OCI-LY1 (cell line): ENCODE measurements at regions not wholly inside any gene's neighbourhood (a gene's known extent, or its start where the extent isn't known, plus 50 kb on each side); places are given as distances from the start of the nearest gene placed in this dataset.

ENCODE experiments used
- H2AFZ ChIP-seq: fragments of 200-600 bp; sonication (generic), shearing (Covaris generic); 2 replicates; pipeline ENCODE4 v1.6.0; 2014; ENCODE audit warnings: antibody characterized with exemption, mild to moderate bottlenecking, low read length
- H3F3A ChIP-seq: fragments of 200-600 bp; sonication (generic), shearing (Covaris generic); 2 replicates; pipeline ENCODE4 v1.6.0; 2014; ENCODE audit warnings: mild to moderate bottlenecking, antibody characterized with exemption, low read length, moderate library complexity; ENCODE audit not compliant: insufficient read depth
- H3K27ac ChIP-seq: fragments of 200-600 bp; sonication (generic); 2 replicates; pipeline ENCODE4 v1.5.1; 2014; ENCODE audit warnings: low read length, mixed run types, mild to moderate bottlenecking, low read depth; ENCODE audit not compliant: poor library complexity, severe bottlenecking
- H3K27me3 ChIP-seq: fragments of 200-600 bp; sonication (generic); 2 replicates; pipeline ENCODE4 v1.6.0; 2014; ENCODE audit warnings: antibody characterized with exemption, mild to moderate bottlenecking, low read length, moderate library complexity; ENCODE audit not compliant: insufficient read depth
- H3K36me3 ChIP-seq: fragments of 200-600 bp; sonication (generic); 2 replicates; pipeline ENCODE4 v1.6.1; 2014; ENCODE audit warnings: mild to moderate bottlenecking, antibody characterized with exemption, low read length, moderate library complexity, mixed read lengths; ENCODE audit not compliant: insufficient read depth
- H3K4me1 ChIP-seq: fragments of 200-600 bp; sonication (generic); 2 replicates; pipeline ENCODE4 v1.5.1; 2014; ENCODE audit warnings: mild to moderate bottlenecking, low read length, moderate library complexity; ENCODE audit not compliant: insufficient read depth, severe bottlenecking
- H3K4me2 ChIP-seq: fragments of 200-600 bp; sonication (generic), shearing (Covaris generic); 2 replicates; pipeline ENCODE4 v1.6.1; 2014; ENCODE audit warnings: low read length
- H3K4me3 ChIP-seq: fragments of 200-600 bp; sonication (generic); 2 replicates; pipeline ENCODE4 v1.5.1; 2014; ENCODE audit warnings: low read length, low read depth, mild to moderate bottlenecking, mixed read lengths; ENCODE audit not compliant: poor library complexity, severe bottlenecking
- H3K79me2 ChIP-seq: fragments of 200-600 bp; shearing (Covaris generic); 2 replicates; pipeline ENCODE4 v1.6.1; 2016; ENCODE audit warnings: mixed run types, low read length, mixed read lengths; ENCODE audit not compliant: insufficient read depth
- H3K9ac ChIP-seq: fragments of 200-600 bp; sonication (generic), shearing (Covaris generic); 2 replicates; pipeline ENCODE4 v1.6.1; 2014; ENCODE audit warnings: mild to moderate bottlenecking, low read length, mixed read lengths
- H3K9me2 ChIP-seq: fragments of 200-600 bp; sonication (generic), shearing (Covaris generic); 2 replicates; pipeline ENCODE4 v1.6.1; 2014; ENCODE audit warnings: low read depth, mild to moderate bottlenecking, low read length, mixed read lengths
- H3K9me3 ChIP-seq: fragments of 200-600 bp; shearing (Covaris generic); 2 replicates; pipeline ENCODE4 v1.6.1; 2014; ENCODE audit warnings: low read length, mixed read lengths
- H4K20me1 ChIP-seq: fragments of 200-600 bp; sonication (generic), shearing (Covaris generic); 2 replicates; pipeline ENCODE4 v1.6.0; 2016; ENCODE audit warnings: mild to moderate bottlenecking, low read length; ENCODE audit not compliant: insufficient read depth
- EZH2 ChIP-seq: fragments of 200-600 bp; sonication (generic), shearing (Covaris generic); IDR thresholded peaks from 2 replicates; pipeline ENCODE4 v1.8.0; 2017; ENCODE audit warnings: borderline replicate concordance, mixed run types, mild to moderate bottlenecking, antibody characterized with exemption, low read length, moderate library complexity, mixed read lengths
- TF ChIP-seq, protein P1 (sequence below): fragments of 200-600 bp; sonication (generic), shearing (Covaris generic); IDR thresholded peaks from 2 replicates; pipeline ENCODE4 v1.5.1; 2017; ENCODE audit warnings: mild to moderate bottlenecking, antibody characterized with exemption, low read length, moderate library complexity, mixed read lengths

GRCh38 chr6:169906688-169907418 is 155.4 kb downstream of the ERMARD start:
- Histone ChIP-seq H3K27me3 (no peaks in the 10 kb centered on the region; the same call in 1 of the 2 replicates), H3K36me3 (no peaks in the 10 kb centered on the region), H3K4me3 (no peak overlapping the region)

DNA sequence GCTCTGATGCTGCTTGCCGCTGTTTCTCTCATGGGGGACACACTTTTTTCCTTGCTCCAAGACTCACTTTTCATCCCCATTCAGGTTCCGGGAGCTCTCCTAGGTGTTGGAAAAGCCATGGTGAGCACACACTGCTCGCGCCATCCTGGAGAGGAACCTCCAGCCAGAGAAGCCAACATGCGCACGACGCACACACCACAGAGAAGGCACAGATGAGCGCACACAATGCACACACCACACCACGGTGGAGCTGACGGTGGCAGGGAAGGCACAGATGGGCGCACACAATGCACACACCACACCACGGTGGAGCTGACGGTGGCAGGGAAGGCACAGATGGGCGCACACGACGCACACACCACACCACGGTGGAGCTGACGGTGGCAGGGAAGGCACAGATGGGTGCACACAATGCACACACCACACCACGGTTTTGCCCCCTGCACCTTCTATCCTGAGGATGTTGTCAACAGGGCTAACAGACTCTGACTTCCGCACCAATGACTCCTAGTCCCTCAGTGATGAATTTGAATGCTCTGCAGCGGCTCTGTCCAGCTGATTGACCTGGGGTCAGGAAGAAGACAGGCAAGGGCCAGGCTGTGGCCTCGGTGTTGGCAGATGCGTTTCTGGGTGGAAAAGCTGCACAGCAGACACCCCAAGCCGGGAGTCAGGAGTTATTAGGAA is 154.7 kb downstream of the ERMARD start:
- no peaks in the 10 kb centered on the region for H3K79me2 ChIP-seq
- no peak overlapping the region for H3K27ac ChIP-seq
- H3K36me3 ChIP-seq, result no peaks in the 10 kb centered on the region
- no peak overlapping the region for H3K4me3 ChIP-seq
- H2AFZ ChIP-seq, result no peak overlapping the region
- no peaks in the 10 kb centered on the region for H3F3A ChIP-seq
- no peaks in the 10 kb centered on the region for H3K9me3 ChIP-seq
- H3K9ac ChIP-seq, result no peak overlapping the region
- TF ChIP-seq, protein P1, sequence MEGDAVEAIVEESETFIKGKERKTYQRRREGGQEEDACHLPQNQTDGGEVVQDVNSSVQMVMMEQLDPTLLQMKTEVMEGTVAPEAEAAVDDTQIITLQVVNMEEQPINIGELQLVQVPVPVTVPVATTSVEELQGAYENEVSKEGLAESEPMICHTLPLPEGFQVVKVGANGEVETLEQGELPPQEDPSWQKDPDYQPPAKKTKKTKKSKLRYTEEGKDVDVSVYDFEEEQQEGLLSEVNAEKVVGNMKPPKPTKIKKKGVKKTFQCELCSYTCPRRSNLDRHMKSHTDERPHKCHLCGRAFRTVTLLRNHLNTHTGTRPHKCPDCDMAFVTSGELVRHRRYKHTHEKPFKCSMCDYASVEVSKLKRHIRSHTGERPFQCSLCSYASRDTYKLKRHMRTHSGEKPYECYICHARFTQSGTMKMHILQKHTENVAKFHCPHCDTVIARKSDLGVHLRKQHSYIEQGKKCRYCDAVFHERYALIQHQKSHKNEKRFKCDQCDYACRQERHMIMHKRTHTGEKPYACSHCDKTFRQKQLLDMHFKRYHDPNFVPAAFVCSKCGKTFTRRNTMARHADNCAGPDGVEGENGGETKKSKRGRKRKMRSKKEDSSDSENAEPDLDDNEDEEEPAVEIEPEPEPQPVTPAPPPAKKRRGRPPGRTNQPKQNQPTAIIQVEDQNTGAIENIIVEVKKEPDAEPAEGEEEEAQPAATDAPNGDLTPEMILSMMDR, result no peak
- no peak for TF ChIP-seq EZH2
- no peaks in the 10 kb centered on the region for H3K4me1 ChIP-seq
- H3K9me2 ChIP-seq, result no peaks in the 10 kb centered on the region
- H4K20me1 ChIP-seq, result no peaks in the 10 kb centered on the region
- no peaks in the 10 kb centered on the region; the same call in 1 of the 2 replicates for H3K27me3 ChIP-seq
- H3K4me2 ChIP-seq, result no peak overlapping the region

More at GRCh38 chr6:169906688-169907418, 155.4 kb downstream of the ERMARD start:
- H3K9me3 ChIP-seq, result no peaks in the 10 kb centered on the region
- no peak overlapping the region for H3K27ac ChIP-seq
- H3K9me2 ChIP-seq, result no peaks in the 10 kb centered on the region
- H3F3A ChIP-seq, result no peaks in the 10 kb centered on the region
- no peaks in the 10 kb centered on the region for H3K79me2 ChIP-seq
- H3K4me1 ChIP-seq, result no peaks in the 10 kb centered on the region
- H2AFZ ChIP-seq, result no peak overlapping the region
- H4K20me1 ChIP-seq, result no peaks in the 10 kb centered on the region
- TF ChIP-seq, protein P1, result no peak
- TF ChIP-seq EZH2, result no peak
- no peak overlapping the region for H3K9ac ChIP-seq
- no peak overlapping the region for H3K4me2 ChIP-seq

DNA sequence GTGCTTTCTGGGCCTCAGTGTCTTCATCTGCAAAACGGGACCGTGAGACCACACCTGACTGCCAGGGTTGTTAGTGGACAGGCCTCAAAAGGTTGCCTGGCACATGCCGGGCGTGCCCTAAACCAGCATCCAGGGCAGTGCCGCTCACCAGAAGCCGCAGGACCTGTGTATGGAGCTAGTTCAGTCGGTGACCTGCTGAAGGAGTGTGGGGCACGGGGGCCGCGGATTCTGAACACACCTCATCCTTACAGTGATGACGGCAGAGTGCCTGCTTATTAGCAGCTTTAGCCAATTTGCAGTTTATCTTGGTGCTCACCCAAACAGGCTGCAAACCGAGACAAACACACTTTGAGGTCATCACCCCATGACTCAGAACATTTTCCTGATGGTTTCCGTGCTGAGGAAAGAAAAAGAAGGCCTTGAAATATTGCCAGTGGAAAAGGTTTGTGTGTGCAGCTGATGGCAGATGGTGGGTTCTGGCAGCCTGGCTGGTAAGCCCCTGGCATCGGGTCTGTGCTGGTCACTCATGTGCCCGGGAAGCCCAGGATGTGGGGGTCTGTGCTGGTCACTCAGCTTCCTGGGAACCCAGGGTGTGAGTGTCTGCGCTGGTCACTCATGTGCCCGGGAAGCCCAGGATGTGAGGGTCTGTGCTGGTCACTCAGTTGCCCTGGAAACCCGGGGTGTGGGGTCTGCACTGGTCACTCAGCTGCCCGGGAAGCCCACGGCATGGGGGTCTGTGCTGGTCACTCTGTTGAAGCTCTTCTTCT is 153.8 kb downstream of the ERMARD start:
- TF ChIP-seq, protein P1, result no peak
- TF ChIP-seq EZH2, result no peak
- no peak overlapping the region for H3K4me2 ChIP-seq
- H3K4me3 ChIP-seq, result no peak overlapping the region
- H3K36me3 ChIP-seq, result no peaks in the 10 kb centered on the region
- H3K27ac ChIP-seq, result no peak overlapping the region
- no peaks in the 10 kb centered on the region for H3K9me3 ChIP-seq
- H3K27me3 ChIP-seq, result no peaks in the 10 kb centered on the region; the same call in 1 of the 2 replicates
- no peak overlapping the region for H3K9ac ChIP-seq
- H4K20me1 ChIP-seq, result no peaks in the 10 kb centered on the region
- H3K79me2 ChIP-seq, result no peaks in the 10 kb centered on the region
- H3K4me1 ChIP-seq, result no peaks in the 10 kb centered on the region
- H3F3A ChIP-seq, result no peaks in the 10 kb centered on the region
- no peaks in the 10 kb centered on the region for H3K9me2 ChIP-seq
- no peak overlapping the region for H2AFZ ChIP-seq
